NCI-H128 (cell line): ENCODE measurements at regions not wholly inside any gene's neighbourhood (a gene's known extent, or its start where the extent isn't known, plus 50 kb on each side); places are given as distances from the start of the nearest gene placed in this dataset.

ENCODE experiments used
- DNase-seq: peaks from one replicate; lab custom pipeline; 2025; ENCODE audit not compliant: unreplicated experiment; lab: John Stamatoyannopoulos, UW

- no peak for DNase-seq
These were observed 640.2 kb downstream of the CCDC171 start for GRCh38 chr9:16193066-16193465.

GRCh38 chr9:16196206-16196605, 643.4 kb downstream of the CCDC171 start:
- no peak for DNase-seq

GRCh38 chr9:16197578-16198370, 644.9 kb downstream of the CCDC171 start:
- DNase-seq = no peak

GRCh38 chr9:16198996-16199395, 646.2 kb downstream of the CCDC171 start:
- no peak for DNase-seq

GRCh38 chr9:16202221-16202620, 649.4 kb downstream of the CCDC171 start:
- no peak for DNase-seq

GRCh38 chr9:16202914-16203728, 650.3 kb downstream of the CCDC171 start:
- no peak for DNase-seq

GRCh38 chr9:16203729-16204573, 651.1 kb downstream of the CCDC171 start:
- no peak for DNase-seq

GRCh38 chr9:16205455-16205854, 652.6 kb downstream of the CCDC171 start:
- no peak for DNase-seq

GRCh38 chr9:16206518-16206917, 653.7 kb downstream of the CCDC171 start:
- no peak for DNase-seq

- DNase-seq = no peak
These were observed 654.3 kb downstream of the CCDC171 start for GRCh38 chr9:16207161-16207560.

GRCh38 chr9:16210440-16210839, 657.6 kb downstream of the CCDC171 start:
- no peak for DNase-seq

- DNase-seq = no peak
These were observed 658.5 kb downstream of the BNC2 start for GRCh38 chr9:16211946-16212345.

GRCh38 chr9:16213781-16214515, 656.5 kb downstream of the BNC2 start:
- no peak for DNase-seq

GRCh38 chr9:16214677-16215352, 655.7 kb downstream of the BNC2 start:
- DNase-seq = no peak

- DNase-seq = no peak
These were observed 655.2 kb downstream of the BNC2 start for GRCh38 chr9:16215353-16215680.

GRCh38 chr9:16217943-16218701, 652.3 kb downstream of the BNC2 start:
- DNase-seq = no peak

- DNase-seq = no peak
These were observed 649.1 kb downstream of the BNC2 start for GRCh38 chr9:16221366-16221765.

GRCh38 chr9:16221822-16222547, 648.5 kb downstream of the BNC2 start:
- no peak for DNase-seq
